WI38 (cell line): ENCODE measurements at regions not wholly inside any gene's neighbourhood (a gene's known extent, or its start where the extent isn't known, plus 50 kb on each side); places are given as distances from the start of the nearest gene placed in this dataset.

Experiments used
- H3K4me3 ChIP-seq: 2 replicates; pipeline ENCODE4 v1.5.1; 2011; ENCODE audit warnings: low read depth, mild to moderate bottlenecking, control low read depth, low read length
- TF ChIP-seq, protein P1 (sequence below): IDR thresholded peaks from 2 replicates; pipeline ENCODE4 v1.5.1; 2012; ENCODE audit warnings: low read depth, mild to moderate bottlenecking, control low read depth, low read length

DNA sequence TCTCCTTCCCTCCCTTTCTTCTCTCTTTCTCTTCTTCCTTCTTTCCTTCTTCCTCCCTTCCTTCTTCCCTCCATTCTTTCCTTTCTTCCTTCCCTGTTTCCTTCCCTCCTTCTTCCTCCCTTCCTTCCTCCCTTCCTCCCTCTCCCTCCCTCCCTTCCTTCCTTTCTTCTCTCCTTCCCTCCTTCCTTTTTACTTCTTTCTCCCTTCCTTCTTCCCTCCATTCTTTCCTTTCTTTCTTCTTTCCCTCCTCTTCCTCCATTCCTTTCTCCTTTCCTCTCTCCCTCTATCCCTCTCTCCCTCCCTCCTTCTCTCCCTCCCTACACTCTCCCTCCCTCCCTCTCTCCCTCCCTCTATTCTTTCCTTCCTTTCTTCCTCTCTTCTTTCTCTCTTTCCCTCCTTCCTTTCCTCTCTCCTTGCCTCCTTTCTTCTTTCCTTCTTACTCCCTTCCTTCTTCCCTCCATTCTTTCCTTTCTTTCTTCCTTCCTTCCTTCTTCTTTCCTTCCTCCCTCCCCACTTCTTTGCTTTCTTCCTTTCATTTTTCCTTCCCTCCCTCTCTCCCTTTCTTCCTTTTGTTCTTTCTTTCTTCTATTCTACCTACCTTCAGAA, 200.4 kb upstream of the SSTR4 start:
- no peak overlapping the region for H3K4me3 ChIP-seq
- TF ChIP-seq, protein P1, sequence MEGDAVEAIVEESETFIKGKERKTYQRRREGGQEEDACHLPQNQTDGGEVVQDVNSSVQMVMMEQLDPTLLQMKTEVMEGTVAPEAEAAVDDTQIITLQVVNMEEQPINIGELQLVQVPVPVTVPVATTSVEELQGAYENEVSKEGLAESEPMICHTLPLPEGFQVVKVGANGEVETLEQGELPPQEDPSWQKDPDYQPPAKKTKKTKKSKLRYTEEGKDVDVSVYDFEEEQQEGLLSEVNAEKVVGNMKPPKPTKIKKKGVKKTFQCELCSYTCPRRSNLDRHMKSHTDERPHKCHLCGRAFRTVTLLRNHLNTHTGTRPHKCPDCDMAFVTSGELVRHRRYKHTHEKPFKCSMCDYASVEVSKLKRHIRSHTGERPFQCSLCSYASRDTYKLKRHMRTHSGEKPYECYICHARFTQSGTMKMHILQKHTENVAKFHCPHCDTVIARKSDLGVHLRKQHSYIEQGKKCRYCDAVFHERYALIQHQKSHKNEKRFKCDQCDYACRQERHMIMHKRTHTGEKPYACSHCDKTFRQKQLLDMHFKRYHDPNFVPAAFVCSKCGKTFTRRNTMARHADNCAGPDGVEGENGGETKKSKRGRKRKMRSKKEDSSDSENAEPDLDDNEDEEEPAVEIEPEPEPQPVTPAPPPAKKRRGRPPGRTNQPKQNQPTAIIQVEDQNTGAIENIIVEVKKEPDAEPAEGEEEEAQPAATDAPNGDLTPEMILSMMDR: no peak

DNA sequence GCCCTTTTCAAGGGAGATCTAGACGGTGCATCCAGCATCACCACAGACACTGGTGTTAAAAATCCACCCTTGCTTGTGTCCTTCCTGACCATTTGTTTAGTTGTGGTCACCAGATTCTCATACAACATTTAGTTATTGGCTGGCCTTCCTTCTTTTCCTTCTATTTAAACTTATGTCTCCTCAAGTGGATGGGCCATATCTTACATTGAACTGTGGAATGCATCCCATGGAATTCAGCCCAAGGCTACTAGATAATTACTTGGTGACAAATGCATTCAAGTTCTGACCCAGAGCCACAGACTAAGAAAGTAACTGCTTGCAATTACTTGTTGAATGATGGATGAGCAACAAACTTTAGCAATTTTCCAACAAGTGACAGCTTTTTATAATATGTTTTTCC, 198.9 kb upstream of the SSTR4 start:
- H3K4me3 ChIP-seq: no peak overlapping the region
- TF ChIP-seq, protein P1: no peak

DNA sequence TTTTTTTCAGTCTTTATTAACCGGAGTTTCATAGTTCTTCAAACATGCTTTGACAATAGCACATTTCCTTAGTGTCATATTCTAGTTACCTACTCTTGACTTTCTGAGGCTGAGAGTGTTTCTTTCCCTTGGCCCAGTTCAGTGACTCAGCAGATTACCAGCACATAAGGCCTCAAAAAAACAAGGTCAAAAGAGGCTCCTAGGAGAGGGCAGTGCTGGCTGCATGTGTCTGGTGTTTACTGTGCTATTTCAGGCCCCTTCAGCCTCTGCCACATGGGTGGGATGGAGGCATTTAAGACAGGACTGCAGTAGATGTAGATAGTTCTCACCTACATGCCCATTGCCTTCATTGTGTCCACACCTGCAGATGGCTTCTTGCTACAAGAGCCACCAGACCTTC, 198.2 kb upstream of the SSTR4 start:
- no peak overlapping the region for H3K4me3 ChIP-seq
- TF ChIP-seq, protein P1: no peak

DNA sequence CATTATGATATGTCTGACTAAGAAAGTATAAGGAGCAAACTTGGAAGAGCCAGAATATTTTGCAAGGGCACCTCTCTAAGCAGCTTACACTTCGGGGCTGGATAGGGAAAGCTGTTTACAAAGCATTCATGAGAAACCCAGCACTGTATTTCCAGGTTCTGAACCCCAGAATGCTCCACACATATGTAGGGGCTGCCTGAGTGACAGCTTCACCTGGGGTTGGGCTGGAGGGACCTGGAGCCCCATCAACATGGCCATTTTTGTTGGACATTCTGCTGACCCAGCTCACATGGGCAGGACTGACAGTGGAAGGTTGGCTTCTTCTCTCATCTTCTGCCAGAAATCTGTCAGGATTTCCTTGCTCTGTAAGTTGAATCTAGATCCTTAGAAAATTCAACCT, 197.1 kb upstream of the SSTR4 start:
- no peak overlapping the region for H3K4me3 ChIP-seq
- TF ChIP-seq, protein P1: no peak

DNA sequence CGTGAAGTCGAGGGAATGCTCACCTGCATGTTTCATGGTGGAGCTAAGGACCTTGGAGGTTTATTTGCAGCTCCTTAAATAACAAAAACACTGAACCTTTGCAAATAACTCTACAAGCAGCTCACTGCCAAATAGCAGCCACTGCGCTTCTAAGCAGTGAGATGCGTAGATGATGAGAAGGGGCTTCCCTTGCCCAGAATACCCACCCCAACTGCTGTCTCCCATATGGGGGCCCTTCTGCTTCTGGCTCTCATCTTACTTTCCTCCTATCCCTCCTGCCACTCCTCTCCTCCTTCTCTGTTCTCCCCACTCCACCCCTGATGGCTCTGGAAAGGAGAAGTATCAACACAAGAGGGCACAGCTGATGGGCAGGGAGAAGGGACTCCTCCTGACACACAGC, 193.3 kb upstream of the SSTR4 start:
- no peak overlapping the region for H3K4me3 ChIP-seq
- TF ChIP-seq, protein P1: no peak

DNA sequence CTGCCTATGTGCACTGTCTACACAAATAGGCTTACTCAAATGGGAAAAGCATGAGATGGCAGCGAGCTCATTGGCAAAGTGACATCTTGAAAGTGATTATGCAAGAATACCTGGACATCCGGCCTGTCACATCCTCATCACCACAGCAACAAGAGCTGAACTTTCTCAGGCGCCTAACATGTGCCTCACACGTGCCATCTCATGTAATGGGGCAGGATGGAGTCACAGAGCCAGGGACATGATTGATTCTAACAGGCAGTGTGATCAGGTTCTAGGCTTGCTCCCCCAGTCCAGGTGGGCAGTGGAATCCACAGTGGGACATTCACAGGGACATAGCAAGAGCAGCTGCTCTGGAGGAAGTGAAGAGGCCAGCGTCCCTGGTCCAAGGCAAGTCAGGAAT, 192.3 kb upstream of the SSTR4 start:
- H3K4me3 ChIP-seq: no peak overlapping the region
- TF ChIP-seq, protein P1: no peak

DNA sequence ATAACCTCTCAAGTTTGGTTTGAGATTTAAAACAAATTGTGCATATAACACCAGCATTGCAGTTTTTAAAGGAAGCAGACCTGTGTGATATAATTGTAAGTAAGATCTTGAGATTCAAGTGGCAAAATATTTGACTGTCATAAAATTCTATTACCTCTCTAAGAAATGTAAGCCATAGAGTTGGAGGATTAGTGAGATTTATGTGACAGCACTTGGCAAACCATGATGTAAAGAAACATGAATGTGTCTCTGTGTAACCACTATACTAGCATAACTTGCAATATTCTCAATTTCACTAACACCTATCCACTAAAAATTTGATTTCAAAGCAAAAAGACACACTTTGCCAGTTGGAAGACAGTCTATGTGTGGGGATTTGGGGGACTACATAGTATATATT, 190.2 kb upstream of the SSTR4 start:
- H3K4me3 ChIP-seq: no peak overlapping the region
- TF ChIP-seq, protein P1: no peak
